ENCODE measurements at regions not wholly inside any gene's neighbourhood (a gene's known extent, or its start where the extent isn't known, plus 50 kb on each side); places are given as distances from the start of the nearest gene placed in this dataset.

DNA sequence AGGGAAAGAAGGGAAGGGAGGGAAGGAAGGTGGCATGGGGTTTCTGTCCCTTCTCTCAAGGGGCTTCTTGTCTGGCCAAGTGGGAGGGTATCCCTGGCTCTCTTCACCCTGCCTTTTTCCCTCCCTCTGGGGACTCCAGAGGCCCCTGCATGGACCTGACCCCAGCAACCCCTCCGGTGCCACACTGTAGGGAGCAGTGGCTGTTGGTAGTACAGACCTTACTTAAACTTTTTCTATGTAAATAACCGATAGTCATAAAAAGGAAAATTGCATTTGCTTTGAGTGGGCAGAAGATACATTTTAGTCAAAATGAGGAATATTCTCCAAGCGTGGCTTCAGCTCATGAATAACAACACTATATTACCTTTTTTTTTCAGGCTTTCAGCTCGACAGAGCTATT, 1384.0 kb downstream of the BRD1 start:
- no peak overlapping the region for H2BK120ac ChIP-seq (ENCODE audit: low read depth, low read length)
- H2AFZ ChIP-seq (replicated peaks; ENCODE audit: low read length, poor library complexity) = no peak overlapping the region
- H3K56ac ChIP-seq (ENCODE audit: extremely low read depth, insufficient read depth, low read length) = no peak overlapping the region
- intact Hi-C loops (cut with micrococcal nuclease) = no loop called here
- H3K4me1 ChIP-seq (ENCODE audit: control insufficient read depth, insufficient read depth, low read length) = no peaks in the 10 kb centered on the region
- dilution Hi-C loops (cut with HindIII; ENCODE audit: low sequenced_read_pairs, unreplicated experiment) = no loop called here
- H2BK20ac ChIP-seq (ENCODE audit: low read depth, low read length) = no peak overlapping the region
- H3K18ac ChIP-seq (ENCODE audit: low read depth, low read length) = no peak overlapping the region
- H2AK9ac ChIP-seq (replicated peaks; ENCODE audit: low read depth, low read length, poor library complexity) = no peak overlapping the region
- CTCF ChIA-PET = no interaction called here
- ATAC-seq (ENCODE audit: low read depth) = no peak
- no peaks in the 10 kb centered on the region for H3K79me1 ChIP-seq (ENCODE audit: low read depth in 1 of 2, low read length in 2 of 2)
- no CpG with 5 or more reads among the region's 4 CpGs for WGBS, 2 experiments (ENCODE audit: extremely low coverage in 2 of 2, insufficient read length in 1 of 2)
- H2BK5ac ChIP-seq (ENCODE audit: low read depth, low read length, poor library complexity, severe bottlenecking) = no peak overlapping the region
- H3K23ac ChIP-seq (ENCODE audit: low read depth, low read length) = no peak overlapping the region
- in situ Hi-C loops (cut with MboI; ENCODE audit: low sequenced_read_pairs) = no loop called here
- POLR2A ChIA-PET (ENCODE audit: unreplicated experiment) = no interaction called here
- H4K8ac ChIP-seq (ENCODE audit: low read depth in 2 of 2, low read length in 2 of 2) = no peak overlapping the region
- H3K4me3 ChIP-seq (ENCODE audit: insufficient read depth, low read depth, low read length) = no peak overlapping the region
- peaks cover 67% of the 10 kb centered on the region for H3K9me3 ChIP-seq (ENCODE audit: control insufficient read depth, insufficient read depth, low read length)
- BruUV-seq (replicated peaks) = no TSS peak
- H3K4me2 ChIP-seq (ENCODE audit: low read depth, low read length) = no peak overlapping the region
- no peaks in the 10 kb centered on the region for H3K9me1 ChIP-seq (ENCODE audit: insufficient read depth, low read length)
- no peak overlapping the region for H3K9ac ChIP-seq (ENCODE audit: low read depth, low read length)
- DNase-seq = no peak
- no peak overlapping the region for H3K4ac ChIP-seq (ENCODE audit: low read depth, low read length)
- no peak for TF ChIP-seq RCOR1 (IDR thresholded peaks at IDR 0.05; ENCODE audit: insufficient replicate concordance, low read length)
- no peak for TF ChIP-seq POLR2A (IDR thresholded peaks at IDR 0.05; ENCODE audit: low read depth, low read length)
- TF ChIP-seq CEBPB (IDR thresholded peaks at IDR 0.05; ENCODE audit: low read depth, low read length) = no peak
- H4K5ac ChIP-seq (ENCODE audit: low read depth, low read length) = no peak overlapping the region
- H2AK5ac ChIP-seq (ENCODE audit: low read depth, low read length) = no peak overlapping the region
- no peak overlapping the region for H3K27ac ChIP-seq (ENCODE audit: insufficient read depth, low read length)
- no peaks in the 10 kb centered on the region for H4K20me1 ChIP-seq (ENCODE audit: insufficient read depth, low read length)
- H3K36me3 ChIP-seq (ENCODE audit: control insufficient read depth, insufficient read depth, low read length) = no peaks in the 10 kb centered on the region
- no peak overlapping the region for H2BK15ac ChIP-seq (ENCODE audit: low read depth, low read length)
- H3K27me3 ChIP-seq (ENCODE audit: control insufficient read depth, insufficient read depth, low read length) = no peaks in the 10 kb centered on the region
- no peak overlapping the region for H3K14ac ChIP-seq (replicated peaks; ENCODE audit: low read depth, low read length)
- H4K91ac ChIP-seq (ENCODE audit: insufficient read depth, low read depth, low read length) = no peak overlapping the region

All from IMR-90 (cell line).